Muscle layer of duodenum (tissue), 2 donors: ENCODE measurements at regions not wholly inside any gene's neighbourhood (a gene's known extent, or its start where the extent isn't known, plus 50 kb on each side); places are given as distances from the start of the nearest gene placed in this dataset.

Experiments used
- H3K27ac ChIP-seq: one replicate; pipeline ENCODE4 v1.7.0; 2013; ENCODE audit warnings: mild to moderate bottlenecking, low read length
- H3K27me3 ChIP-seq: one replicate; pipeline ENCODE4 v1.7.0; 2013; ENCODE audit warnings: low read depth, mild to moderate bottlenecking, control low read depth, low read length
- H3K36me3 ChIP-seq, 2 donors: one replicate each; pipeline ENCODE4 v1.7.0; 2013; ENCODE audit warnings: low read length in 2 of 2, control low read depth in 1 of 2, mild to moderate bottlenecking in 1 of 2; ENCODE audit not compliant: insufficient read depth in 2 of 2, control insufficient read depth in 1 of 2
- H3K4me1 ChIP-seq, 2 donors: one replicate each; pipeline ENCODE4 v1.7.0; 2013; ENCODE audit warnings: low read length in 2 of 2, mild to moderate bottlenecking in 2 of 2, control low read depth in 1 of 2, moderate library complexity in 1 of 2; ENCODE audit not compliant: insufficient read depth in 2 of 2, control insufficient read depth in 1 of 2
- H3K4me3 ChIP-seq, 2 donors: one replicate each; pipeline ENCODE4 v1.7.0; 2013; ENCODE audit warnings: low read length in 2 of 2, low read depth in 1 of 2, mild to moderate bottlenecking in 1 of 2
- H3K9me3 ChIP-seq, 2 donors: one replicate each; pipeline ENCODE4 v1.7.0; 2013; ENCODE audit warnings: low read length in 2 of 2, control low read depth in 1 of 2, mild to moderate bottlenecking in 1 of 2; ENCODE audit not compliant: control insufficient read depth in 1 of 2
- donor health status: healthy.

DNA sequence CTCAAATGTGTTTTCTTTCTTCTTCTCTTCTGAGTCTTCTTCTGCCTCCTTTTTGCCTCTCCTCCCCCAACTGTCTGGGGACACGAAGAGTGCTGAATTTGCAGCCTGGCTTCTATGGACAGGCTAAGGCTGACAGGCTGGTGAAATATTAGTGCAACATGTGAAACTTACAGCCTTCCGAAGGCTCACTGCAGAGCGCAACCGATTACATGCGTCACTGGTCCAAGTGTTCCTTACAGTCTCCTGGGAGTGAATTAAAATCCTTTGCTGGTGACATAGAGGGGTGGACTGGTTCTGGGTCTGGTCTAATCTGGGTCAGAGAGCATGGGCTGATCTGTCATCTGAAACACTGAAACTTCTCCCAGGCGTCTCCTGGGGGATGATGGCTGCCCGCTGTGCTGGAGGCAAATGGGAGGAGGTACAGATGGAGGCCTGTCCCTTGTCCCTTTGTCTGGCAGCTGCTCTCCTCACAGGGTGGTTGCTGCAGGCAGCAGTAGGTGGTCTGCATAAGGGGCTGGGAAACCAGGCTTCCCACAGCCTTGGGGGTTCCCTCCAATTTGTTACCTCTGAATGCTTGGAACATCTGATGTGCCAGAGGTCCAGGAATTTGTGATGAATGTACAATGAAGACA, 143.8 kb upstream of the BMPER start:
- H3K4me3 ChIP-seq: no peak overlapping the region
- no peaks in the 10 kb centered on the region for H3K9me3 ChIP-seq
- no peaks in the 10 kb centered on the region for H3K27me3 ChIP-seq

DNA sequence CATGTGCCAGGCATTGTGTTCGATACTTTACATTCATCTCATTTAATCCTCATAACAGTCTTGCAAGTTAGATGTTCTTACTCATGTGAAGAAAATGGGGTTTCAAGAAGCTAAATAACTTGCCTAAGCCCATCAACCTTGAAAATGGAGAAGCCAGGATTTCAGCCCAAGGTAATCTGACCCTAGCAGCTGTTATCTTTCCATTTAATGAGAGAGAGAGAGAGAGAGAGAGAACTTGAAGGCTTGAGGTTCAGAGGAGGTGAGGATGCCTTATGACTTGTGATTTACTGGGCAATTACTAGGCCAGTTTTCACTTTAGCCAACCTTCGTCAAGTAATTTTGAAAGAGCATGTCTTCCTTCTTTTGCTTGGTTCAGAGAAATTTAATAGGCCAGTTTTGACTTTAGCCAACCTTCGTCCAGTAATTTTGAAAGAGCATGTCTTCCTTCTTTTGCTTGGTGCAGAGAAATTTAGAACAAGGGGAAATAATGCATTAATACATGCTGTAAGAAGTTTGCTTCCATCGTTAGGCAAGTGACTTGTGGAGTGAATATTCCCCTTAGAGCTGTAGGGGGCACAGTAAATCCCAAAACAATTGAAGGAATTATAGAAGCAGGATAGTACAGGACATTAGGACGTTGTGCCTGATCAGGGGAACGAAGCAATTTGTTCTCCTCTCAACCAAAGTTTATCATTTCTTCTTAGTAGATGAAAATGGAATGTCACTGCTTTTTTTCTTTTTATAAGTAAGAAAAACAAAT, 143.0 kb upstream of the BMPER start:
- Histone ChIP-seq H3K27ac (no peak overlapping the region), H3K4me1 (no peaks in the 10 kb centered on the region), H3K27me3 (no peaks in the 10 kb centered on the region), H3K9me3 (no peaks in the 10 kb centered on the region), H3K36me3 (no peaks in the 10 kb centered on the region), H3K4me3 (no peak overlapping the region)

More for the DNA sequence above, 143.8 kb upstream of the BMPER start:
- Histone ChIP-seq H3K4me1 (no peaks in the 10 kb centered on the region), H3K27ac (no peak overlapping the region), H3K36me3 (no peaks in the 10 kb centered on the region)

DNA sequence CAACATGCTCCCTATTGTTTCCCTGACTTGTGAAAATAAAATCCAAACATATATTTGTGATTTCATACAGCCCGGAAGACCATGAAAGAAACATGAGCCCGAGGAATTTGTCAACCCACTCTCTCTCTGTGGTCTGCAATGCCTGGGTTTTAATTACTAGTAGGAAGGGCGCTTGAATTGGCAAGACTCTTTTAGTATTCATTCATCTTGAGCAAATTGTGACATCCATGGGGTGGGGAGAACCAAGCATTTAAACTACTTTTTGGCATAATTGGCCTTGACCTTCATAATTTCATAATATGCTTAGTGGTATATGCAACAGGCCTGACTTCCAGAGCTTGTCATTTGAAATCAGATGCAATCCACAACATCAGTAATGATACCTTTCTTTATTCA, 142.4 kb upstream of the BMPER start:
- no peaks in the 10 kb centered on the region for H3K27me3 ChIP-seq
- H3K4me3 ChIP-seq: no peak overlapping the region
- no peaks in the 10 kb centered on the region for H3K36me3 ChIP-seq
- no peaks in the 10 kb centered on the region for H3K9me3 ChIP-seq
- H3K27ac ChIP-seq: no peak overlapping the region
- H3K4me1 ChIP-seq: no peaks in the 10 kb centered on the region

DNA sequence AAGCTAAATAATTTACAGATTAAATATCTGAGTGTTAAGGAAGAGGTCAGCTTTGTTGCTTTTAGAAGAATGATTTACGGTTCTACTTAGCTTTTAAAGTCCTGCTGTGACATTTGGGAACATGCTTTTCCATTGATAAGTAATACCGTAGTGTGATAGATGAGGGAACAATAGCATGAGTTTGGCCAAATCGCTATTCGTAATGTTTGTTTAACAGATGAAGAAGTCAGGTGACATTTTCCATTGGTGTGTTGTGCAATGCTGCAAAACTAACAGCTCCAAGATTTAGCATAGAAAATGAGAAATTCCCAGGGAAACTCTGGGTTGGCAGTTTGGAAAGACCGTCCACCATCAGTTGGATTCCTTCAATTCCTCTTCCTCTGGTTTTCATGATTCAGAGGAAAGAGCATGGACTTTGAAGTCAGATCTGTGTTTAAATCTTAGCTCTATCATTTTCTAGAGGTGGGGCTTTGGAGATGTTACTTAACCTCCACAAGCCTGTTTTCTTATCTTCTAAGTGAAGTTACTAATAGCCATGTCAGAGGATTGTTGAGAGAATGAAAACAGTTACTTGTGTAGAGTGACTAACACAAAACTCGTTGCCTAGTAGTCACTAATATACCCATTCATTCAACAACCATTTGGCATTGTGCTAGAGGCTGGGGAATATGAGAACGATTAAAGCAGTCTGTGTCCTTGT, 140.4 kb upstream of the BMPER start:
- no peak overlapping the region for H3K27ac ChIP-seq
- no peaks in the 10 kb centered on the region for H3K9me3 ChIP-seq
- no peak overlapping the region for H3K4me3 ChIP-seq
- no peaks in the 10 kb centered on the region for H3K4me1 ChIP-seq
- no peaks in the 10 kb centered on the region for H3K36me3 ChIP-seq
- H3K27me3 ChIP-seq: no peaks in the 10 kb centered on the region

DNA sequence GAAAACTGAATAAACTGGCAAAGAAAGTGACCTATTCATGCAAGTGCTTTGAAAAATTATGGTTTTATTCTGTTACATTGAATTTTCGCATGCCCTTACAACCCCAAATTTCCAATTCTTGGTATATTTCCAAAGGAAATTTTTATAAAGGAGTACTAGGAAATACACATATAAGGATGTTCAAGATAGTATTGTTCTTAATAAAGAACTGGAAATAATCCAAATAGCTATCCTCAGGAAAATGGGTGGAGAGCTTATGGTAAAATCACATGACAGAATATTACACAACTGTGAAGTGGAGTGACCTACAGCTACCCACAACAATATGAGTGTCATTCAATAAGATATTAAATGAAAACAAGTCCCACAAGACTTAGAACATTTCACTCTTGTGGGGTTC, 138.9 kb upstream of the BMPER start:
- H3K4me1 ChIP-seq: no peaks in the 10 kb centered on the region
- H3K27ac ChIP-seq: no peak overlapping the region
- H3K4me3 ChIP-seq: no peak overlapping the region
- H3K9me3 ChIP-seq: no peaks in the 10 kb centered on the region
- no peaks in the 10 kb centered on the region for H3K36me3 ChIP-seq
- no peaks in the 10 kb centered on the region for H3K27me3 ChIP-seq

DNA sequence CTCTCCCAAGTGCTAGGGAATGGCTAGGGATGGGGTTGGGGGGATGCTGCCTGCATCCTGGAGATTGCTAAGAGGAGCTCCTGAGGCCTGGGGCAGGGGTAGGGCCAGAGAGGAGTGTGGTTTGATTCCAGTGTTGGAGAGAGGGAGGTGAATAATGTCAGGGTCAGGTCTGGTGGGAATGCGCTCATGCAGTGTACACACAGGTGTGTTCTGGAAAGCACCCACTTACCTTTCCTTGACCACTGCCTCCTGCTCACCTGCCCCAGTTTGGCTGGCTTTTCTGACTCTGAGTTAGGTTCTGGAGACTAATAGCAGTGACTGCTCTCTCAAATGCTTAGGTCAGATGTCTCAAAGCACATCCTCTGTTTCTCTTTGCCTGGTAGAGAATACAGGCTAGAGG, 135.4 kb upstream of the BMPER start:
- H3K27ac ChIP-seq: no peak overlapping the region
- no peaks in the 10 kb centered on the region for H3K27me3 ChIP-seq
- H3K9me3 ChIP-seq: no peaks in the 10 kb centered on the region

DNA sequence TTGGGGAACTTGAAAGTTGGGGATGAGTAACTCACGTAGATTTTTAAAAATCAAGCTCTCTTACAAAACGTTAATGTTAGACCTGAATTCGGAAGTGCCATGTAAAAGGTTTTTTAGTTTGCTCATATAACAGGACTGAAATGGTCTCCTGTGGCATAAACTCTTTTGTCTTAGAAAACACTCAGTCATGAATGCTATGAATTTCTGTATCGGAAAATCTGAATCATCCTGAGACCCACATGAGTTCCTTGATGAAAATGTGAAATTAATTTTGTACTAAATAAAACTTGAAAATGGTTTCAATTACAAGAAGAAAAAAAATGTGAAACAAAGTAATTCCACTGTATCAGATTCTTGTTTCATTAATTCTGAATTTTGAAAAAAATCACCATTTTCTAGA, 134.8 kb upstream of the BMPER start:
- Histone ChIP-seq H3K27ac (no peak overlapping the region), H3K4me3 (no peak overlapping the region), H3K27me3 (no peaks in the 10 kb centered on the region), H3K9me3 (no peaks in the 10 kb centered on the region), H3K36me3 (no peaks in the 10 kb centered on the region), H3K4me1 (no peaks in the 10 kb centered on the region)

More for the DNA sequence above, 135.4 kb upstream of the BMPER start:
- H3K4me3 ChIP-seq: no peak overlapping the region
- no peaks in the 10 kb centered on the region for H3K4me1 ChIP-seq
- H3K36me3 ChIP-seq: no peaks in the 10 kb centered on the region

DNA sequence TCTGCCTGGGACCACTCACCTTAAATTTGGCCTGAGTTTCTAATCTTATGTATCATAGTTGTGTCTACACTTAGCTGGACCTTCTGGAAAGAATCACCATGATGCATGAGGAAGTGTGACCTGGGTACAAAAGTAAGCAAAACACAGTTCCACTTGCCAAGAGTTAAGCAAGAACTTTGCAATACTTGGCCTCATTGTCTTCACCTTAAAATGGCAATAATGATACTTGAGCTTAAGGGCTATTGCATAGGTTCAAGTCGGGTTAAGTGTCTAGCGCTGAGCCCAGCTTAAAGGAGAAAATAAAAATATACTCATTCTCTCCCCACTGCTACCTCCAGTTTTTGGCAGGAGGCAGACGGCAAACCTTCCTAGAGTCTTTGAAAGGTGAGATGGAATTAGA, 133.9 kb upstream of the BMPER start:
- Histone ChIP-seq H3K27me3 (no peaks in the 10 kb centered on the region), H3K27ac (no peak overlapping the region), H3K9me3 (no peaks in the 10 kb centered on the region)

DNA sequence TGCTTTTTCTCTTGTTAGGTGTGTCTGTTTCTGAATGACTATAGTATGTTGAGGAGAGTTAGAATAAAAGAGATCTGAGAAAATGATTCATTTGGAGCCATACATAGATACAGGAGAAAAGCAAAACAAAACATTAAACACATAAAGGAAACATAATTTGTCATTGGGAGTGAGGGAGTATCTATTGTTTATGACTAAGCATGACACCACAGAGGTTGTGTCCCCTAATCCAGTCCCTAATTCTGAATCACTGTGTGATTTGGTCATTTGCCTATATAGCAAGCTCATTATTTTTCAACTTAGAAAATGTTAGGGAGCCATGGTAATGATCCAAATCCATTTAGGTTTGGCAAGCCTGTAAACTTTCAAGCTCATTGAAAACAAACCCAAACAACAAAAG, 132.3 kb upstream of the BMPER start:
- H3K4me1 ChIP-seq: no peaks in the 10 kb centered on the region
- no peak overlapping the region for H3K27ac ChIP-seq
- no peaks in the 10 kb centered on the region for H3K9me3 ChIP-seq

More for the DNA sequence above, 133.9 kb upstream of the BMPER start:
- H3K4me1 ChIP-seq: no peaks in the 10 kb centered on the region
- H3K4me3 ChIP-seq: no peak overlapping the region
- H3K36me3 ChIP-seq: no peaks in the 10 kb centered on the region

DNA sequence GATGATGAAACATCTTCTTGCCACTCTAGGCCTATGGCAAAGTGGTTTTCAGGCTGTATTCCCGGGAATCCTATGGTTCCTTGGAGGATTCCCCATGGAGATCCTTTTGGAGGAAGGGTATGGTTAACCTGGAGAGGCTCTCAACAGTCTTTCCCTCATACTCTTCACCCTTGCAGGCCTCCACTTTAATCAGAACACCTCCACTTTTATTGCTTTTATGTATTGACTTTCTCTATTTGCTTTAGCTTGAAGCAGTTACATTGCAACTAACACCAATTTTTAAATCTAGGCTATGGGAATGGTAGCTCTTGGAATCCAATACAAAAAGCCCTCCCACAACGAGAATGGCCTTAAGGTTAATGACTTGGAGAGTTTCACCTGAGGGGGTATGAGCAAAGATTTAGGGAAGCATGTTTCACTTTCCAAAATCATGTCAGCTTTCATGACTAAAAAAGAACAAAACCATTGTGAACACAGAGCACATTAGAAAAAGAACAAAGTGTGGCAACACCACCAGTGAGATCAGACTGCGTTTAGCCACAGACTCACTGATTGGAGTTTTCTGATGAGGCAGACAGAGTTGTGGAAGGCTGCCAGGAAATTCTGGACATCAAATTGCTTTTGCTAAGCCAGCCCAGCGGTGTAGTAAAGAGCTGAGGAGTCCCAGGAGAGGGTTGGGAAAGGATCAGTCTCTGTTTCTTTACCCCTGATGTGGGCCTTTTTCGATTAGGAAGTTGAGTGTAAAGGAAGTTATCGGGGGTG, 130.4 kb upstream of the BMPER start:
- Histone ChIP-seq H3K36me3 (no peaks in the 10 kb centered on the region), H3K4me1 (no peaks in the 10 kb centered on the region), H3K27me3 (no peaks in the 10 kb centered on the region), H3K9me3 (no peaks in the 10 kb centered on the region), H3K27ac (no peak overlapping the region), H3K4me3 (no peak overlapping the region)

More for the DNA sequence above, 132.3 kb upstream of the BMPER start:
- Histone ChIP-seq H3K36me3 (no peaks in the 10 kb centered on the region), H3K4me3 (no peak overlapping the region), H3K27me3 (no peaks in the 10 kb centered on the region)

DNA sequence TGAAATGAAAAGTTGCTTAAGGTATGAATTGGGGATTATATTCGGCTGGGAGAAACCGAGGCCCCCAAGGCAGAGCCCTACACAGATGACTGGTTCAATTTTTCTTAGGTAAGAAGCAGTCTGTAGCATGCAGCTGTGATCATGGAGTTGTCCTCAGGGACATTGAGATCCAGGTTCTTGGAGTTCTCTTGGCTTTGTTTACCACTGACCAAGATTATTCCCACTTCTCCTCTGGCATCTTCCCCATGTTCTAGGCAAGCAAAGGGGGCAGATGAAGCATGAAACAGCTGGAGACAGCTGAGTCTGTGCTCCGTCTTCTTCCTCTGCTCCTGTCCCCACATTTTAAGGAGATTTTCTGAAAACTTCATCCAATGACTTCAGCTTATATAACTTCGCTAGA, 129.5 kb upstream of the BMPER start:
- peaks cover 0 to under 1% of the 10 kb centered on the region in 2 donors for H3K4me1 ChIP-seq
- no peaks in the 10 kb centered on the region for H3K27me3 ChIP-seq
- H3K36me3 ChIP-seq: no peaks in the 10 kb centered on the region
- H3K27ac ChIP-seq: no peak overlapping the region
- no peak overlapping the region for H3K4me3 ChIP-seq
- no peaks in the 10 kb centered on the region for H3K9me3 ChIP-seq
